ENCODE measurements at regions not wholly inside any gene's neighbourhood (a gene's known extent, or its start where the extent isn't known, plus 50 kb on each side); places are given as distances from the start of the nearest gene placed in this dataset.

DNA sequence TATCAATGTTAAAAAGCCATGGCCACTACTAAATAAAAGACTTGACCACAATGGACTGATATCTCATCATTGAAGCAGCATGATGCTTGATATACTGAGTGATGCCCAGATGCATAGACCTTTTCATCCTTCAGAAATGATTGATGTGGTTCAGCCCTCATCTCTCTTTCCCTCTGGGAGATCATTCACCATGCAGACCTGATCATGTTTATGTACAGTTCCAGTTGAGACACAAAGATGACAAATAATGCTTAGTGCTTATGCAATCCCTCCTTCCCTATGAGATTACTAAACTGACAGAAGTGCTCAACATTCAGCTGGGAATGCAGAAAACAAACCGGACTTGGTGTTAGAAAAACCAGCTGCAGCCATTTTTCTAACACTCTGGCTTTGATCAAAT, 91.9 kb upstream of the TLR4 start:
- TF ChIP-seq, protein P1, sequence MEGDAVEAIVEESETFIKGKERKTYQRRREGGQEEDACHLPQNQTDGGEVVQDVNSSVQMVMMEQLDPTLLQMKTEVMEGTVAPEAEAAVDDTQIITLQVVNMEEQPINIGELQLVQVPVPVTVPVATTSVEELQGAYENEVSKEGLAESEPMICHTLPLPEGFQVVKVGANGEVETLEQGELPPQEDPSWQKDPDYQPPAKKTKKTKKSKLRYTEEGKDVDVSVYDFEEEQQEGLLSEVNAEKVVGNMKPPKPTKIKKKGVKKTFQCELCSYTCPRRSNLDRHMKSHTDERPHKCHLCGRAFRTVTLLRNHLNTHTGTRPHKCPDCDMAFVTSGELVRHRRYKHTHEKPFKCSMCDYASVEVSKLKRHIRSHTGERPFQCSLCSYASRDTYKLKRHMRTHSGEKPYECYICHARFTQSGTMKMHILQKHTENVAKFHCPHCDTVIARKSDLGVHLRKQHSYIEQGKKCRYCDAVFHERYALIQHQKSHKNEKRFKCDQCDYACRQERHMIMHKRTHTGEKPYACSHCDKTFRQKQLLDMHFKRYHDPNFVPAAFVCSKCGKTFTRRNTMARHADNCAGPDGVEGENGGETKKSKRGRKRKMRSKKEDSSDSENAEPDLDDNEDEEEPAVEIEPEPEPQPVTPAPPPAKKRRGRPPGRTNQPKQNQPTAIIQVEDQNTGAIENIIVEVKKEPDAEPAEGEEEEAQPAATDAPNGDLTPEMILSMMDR (IDR thresholded peaks at IDR 0.05; ENCODE audit: unreplicated experiment): no peak
- Mint-ChIP-seq H3K4me3 (ENCODE audit: low read depth) (no peak overlapping the region), H3K36me3 (ENCODE audit: insufficient read depth) (no peaks in the 10 kb centered on the region), H3K27ac (no peak overlapping the region), H3K27me3 (peaks cover 3% of the 10 kb centered on the region), H3K9me3 (ENCODE audit: low read depth) (peaks cover 8% of the 10 kb centered on the region), H3K4me1 (ENCODE audit: low read depth) (peaks cover 1% of the 10 kb centered on the region)
- no peak for DNase-seq (ENCODE audit: low spot score, unreplicated experiment)

DNA sequence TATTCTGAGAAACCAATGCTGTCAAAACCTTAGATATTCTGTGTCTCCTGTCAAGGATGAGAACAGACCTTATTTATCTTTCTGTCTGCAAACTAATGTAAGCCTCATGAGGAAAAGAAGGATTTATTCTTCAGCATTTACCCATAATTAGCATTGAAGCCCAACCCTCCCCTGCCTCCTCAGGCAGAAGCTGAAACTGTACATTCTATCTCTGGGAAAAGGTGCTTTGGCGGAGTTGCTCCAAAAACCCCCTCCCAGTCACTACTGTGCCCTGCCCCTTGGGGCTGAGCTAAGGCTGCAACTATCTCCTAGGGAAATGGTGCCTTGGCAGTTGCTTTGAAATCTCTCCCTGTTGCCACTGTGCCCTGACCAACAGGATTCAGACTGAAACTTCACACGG, 106.2 kb upstream of the TLR4 start:
- no peak for DNase-seq (ENCODE audit: low spot score, unreplicated experiment)
- Mint-ChIP-seq H3K36me3 (ENCODE audit: insufficient read depth) (no peaks in the 10 kb centered on the region), H3K4me1 (ENCODE audit: low read depth) (no peaks in the 10 kb centered on the region)

DNA sequence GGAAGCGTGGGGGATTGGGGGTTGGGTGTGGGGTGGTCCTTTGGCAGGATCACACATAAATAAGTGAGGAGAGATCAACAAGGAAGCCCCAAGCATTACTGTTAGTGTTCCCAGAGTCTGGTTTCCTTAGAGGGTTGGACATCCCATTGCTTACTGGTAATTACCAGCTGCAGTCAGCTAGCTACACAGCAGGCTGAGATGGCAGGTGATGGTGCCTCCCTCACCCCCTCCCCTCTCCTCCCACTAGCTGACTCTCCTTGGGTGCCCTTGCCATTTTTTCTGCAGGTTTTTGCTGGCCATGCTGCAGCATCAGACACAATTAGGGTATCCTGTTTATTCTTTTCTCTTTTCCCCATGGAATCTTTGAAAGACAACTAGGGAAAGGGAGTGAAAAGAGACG, 107.5 kb upstream of the TLR4 start:
- TF ChIP-seq, protein P1 (IDR thresholded peaks at IDR 0.05; ENCODE audit: unreplicated experiment): no peak
- no peak overlapping the region for H3K4me3 Mint-ChIP-seq (ENCODE audit: low read depth)
- no peak overlapping the region for H3K27ac Mint-ChIP-seq
- DNase-seq (ENCODE audit: low spot score, unreplicated experiment): no peak
- H3K4me1 Mint-ChIP-seq (ENCODE audit: low read depth): no peaks in the 10 kb centered on the region
- no peaks in the 10 kb centered on the region for H3K36me3 Mint-ChIP-seq (ENCODE audit: insufficient read depth)
- no peaks in the 10 kb centered on the region for H3K27me3 Mint-ChIP-seq
- peaks cover 12% of the 10 kb centered on the region for H3K9me3 Mint-ChIP-seq (ENCODE audit: low read depth)

More for the DNA sequence above, 106.2 kb upstream of the TLR4 start:
- H3K4me3 Mint-ChIP-seq (ENCODE audit: low read depth): no peak overlapping the region
- TF ChIP-seq, protein P1 (IDR thresholded peaks at IDR 0.05; ENCODE audit: unreplicated experiment): no peak
- H3K9me3 Mint-ChIP-seq (ENCODE audit: low read depth): peaks cover 12% of the 10 kb centered on the region
- H3K27ac Mint-ChIP-seq: no peak overlapping the region
- H3K27me3 Mint-ChIP-seq: no peaks in the 10 kb centered on the region

DNA sequence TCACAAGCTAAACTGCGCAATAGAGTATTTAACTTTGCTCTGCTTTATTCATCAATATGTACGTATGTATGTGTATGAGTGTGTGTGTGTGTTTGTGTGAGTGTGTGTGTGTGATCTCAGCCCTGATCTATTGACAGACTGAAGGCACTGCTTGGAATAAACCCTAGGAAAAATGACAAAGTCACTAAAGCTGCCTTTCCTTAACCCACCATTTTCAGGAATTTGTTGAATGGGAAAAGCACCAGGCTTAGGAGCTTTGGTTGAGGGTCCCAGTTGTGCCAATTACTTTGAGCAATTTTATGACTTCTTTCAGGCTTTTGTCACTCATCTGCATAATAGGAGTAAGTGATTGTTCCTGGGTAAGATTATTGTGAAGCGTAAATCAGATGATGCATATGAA, 108.6 kb upstream of the TLR4 start:
- no peaks in the 10 kb centered on the region for H3K27me3 Mint-ChIP-seq
- DNase-seq (ENCODE audit: low spot score, unreplicated experiment): no peak
- no peaks in the 10 kb centered on the region for H3K36me3 Mint-ChIP-seq (ENCODE audit: insufficient read depth)
- no peaks in the 10 kb centered on the region for H3K4me1 Mint-ChIP-seq (ENCODE audit: low read depth)
- H3K27ac Mint-ChIP-seq: no peak overlapping the region
- TF ChIP-seq, protein P1 (IDR thresholded peaks at IDR 0.05; ENCODE audit: unreplicated experiment): no peak
- no peak overlapping the region for H3K4me3 Mint-ChIP-seq (ENCODE audit: low read depth)
- H3K9me3 Mint-ChIP-seq (ENCODE audit: low read depth): peaks cover 4% of the 10 kb centered on the region

DNA sequence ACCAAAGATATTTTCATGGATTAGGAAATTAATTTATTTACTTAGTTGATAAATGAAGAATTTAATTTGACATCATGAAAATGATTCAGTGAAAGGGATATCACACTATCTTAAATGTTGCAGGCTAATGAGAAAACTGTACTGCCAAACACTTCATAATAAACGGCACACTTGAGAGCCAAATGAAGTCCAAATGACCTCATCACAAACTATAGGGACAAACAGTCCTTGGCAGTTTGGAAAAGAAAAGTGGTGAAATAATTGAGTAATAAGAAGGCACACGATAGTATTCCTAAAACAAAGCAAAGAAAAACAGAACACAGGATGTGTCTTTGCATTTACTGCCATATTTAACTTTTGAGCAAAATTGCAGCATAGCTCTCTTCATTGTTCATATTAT, 116.9 kb upstream of the TLR4 start:
- Mint-ChIP-seq H3K36me3 (ENCODE audit: insufficient read depth) (no peaks in the 10 kb centered on the region), H3K27ac (no peak overlapping the region), H3K4me1 (ENCODE audit: low read depth) (no peaks in the 10 kb centered on the region), H3K4me3 (ENCODE audit: low read depth) (no peak overlapping the region), H3K27me3 (no peaks in the 10 kb centered on the region), H3K9me3 (ENCODE audit: low read depth) (no peaks in the 10 kb centered on the region)
- no peak for DNase-seq (ENCODE audit: low spot score, unreplicated experiment)
- TF ChIP-seq, protein P1 (IDR thresholded peaks at IDR 0.05; ENCODE audit: unreplicated experiment): no peak
